Esophagus squamous epithelium (tissue), 4 donors: ENCODE measurements at regions not wholly inside any gene's neighbourhood (a gene's known extent, or its start where the extent isn't known, plus 50 kb on each side); places are given as distances from the start of the nearest gene placed in this dataset.

Experiments used
- POLR2A ChIP-seq, 4 donors: fragments of 450-650 bp; IDR thresholded peaks; one replicate each; pipeline ENCODE4 v1.6.1; 2017; ENCODE audit warnings: antibody characterized with exemption in 4 of 4, mild to moderate bottlenecking in 4 of 4, moderate library complexity in 3 of 4
- TF ChIP-seq, protein P1 (sequence below), 6 experiments: fragments of 450-650 bp in 4 of 6; fragments of 200-600 bp in 2 of 6; sonication (generic) in 2 of 6; IDR thresholded peaks; one replicate each; pipeline ENCODE4 v1.5.1; 2016 to 2019; ENCODE audit warnings: antibody characterized with exemption in 6 of 6, mild to moderate bottlenecking in 4 of 6, moderate library complexity in 4 of 6

DNA sequence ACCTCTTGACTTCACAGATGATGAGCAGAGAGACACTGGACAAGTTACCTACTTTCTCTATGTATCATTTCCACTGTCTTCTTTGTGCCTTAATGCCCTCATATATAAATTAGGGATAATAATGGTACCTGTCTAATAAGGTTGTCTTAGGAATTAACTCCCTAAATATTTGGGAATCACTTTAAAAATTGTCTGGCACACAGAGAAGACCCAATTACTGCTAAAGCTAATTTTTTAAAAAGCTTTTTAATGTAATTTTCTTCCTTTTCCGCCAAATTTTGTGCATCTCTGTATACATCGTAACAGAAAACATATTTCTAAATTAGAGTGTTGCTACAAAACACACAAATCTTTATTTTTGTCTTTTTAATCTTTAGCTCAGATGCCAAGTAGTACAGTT, 816.8 kb upstream of the ADGRB3 start:
- TF ChIP-seq, protein P1, sequence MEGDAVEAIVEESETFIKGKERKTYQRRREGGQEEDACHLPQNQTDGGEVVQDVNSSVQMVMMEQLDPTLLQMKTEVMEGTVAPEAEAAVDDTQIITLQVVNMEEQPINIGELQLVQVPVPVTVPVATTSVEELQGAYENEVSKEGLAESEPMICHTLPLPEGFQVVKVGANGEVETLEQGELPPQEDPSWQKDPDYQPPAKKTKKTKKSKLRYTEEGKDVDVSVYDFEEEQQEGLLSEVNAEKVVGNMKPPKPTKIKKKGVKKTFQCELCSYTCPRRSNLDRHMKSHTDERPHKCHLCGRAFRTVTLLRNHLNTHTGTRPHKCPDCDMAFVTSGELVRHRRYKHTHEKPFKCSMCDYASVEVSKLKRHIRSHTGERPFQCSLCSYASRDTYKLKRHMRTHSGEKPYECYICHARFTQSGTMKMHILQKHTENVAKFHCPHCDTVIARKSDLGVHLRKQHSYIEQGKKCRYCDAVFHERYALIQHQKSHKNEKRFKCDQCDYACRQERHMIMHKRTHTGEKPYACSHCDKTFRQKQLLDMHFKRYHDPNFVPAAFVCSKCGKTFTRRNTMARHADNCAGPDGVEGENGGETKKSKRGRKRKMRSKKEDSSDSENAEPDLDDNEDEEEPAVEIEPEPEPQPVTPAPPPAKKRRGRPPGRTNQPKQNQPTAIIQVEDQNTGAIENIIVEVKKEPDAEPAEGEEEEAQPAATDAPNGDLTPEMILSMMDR (IDR thresholded peaks at IDR 0.05), result no peak
- TF ChIP-seq POLR2A (IDR thresholded peaks at IDR 0.05), result no peak
